ENCODE measurements at regions not wholly inside any gene's neighbourhood (a gene's known extent, or its start where the extent isn't known, plus 50 kb on each side); places are given as distances from the start of the nearest gene placed in this dataset.
A peak's percentile ranks its signal among the peaks of the same experiment; 100 is the strongest.

GRCh38 chrX:10076765-10077164 lies 80.0 kb upstream of the CLCN4 start:
- no peaks in the 10 kb centered on the region for H3K4me1 ChIP-seq (ENCODE audit: control insufficient read depth in 3 of 3, insufficient read depth in 3 of 3, low read length in 3 of 3)
- no peaks in the 10 kb centered on the region for H3K27me3 ChIP-seq (ENCODE audit: control insufficient read depth in 3 of 3, insufficient read depth in 3 of 3, low read length in 3 of 3)
- H3K9me3 ChIP-seq (ENCODE audit: control insufficient read depth in 3 of 3, low read length in 3 of 3), result no peaks in the 10 kb centered on the region
- no peak overlapping the region for H3K4me3 ChIP-seq (ENCODE audit: low read length in 3 of 3)
- H3K36me3 ChIP-seq (ENCODE audit: control insufficient read depth in 3 of 3, insufficient read depth in 3 of 3, low read length in 3 of 3), result peaks cover 0 to 3% (median 0%) of the 10 kb centered on the region in 3 donors
- H3K9ac ChIP-seq (ENCODE audit: low read depth in 1 of 3, low read length in 3 of 3), result no peak overlapping the region
- H3K27ac ChIP-seq (ENCODE audit: low read depth, low read length), result no peak overlapping the region

- Histone ChIP-seq H3K9ac (ENCODE audit: low read depth in 1 of 3, low read length in 3 of 3) (no peak overlapping the region), H3K36me3 (ENCODE audit: control insufficient read depth in 3 of 3, insufficient read depth in 3 of 3, low read length in 3 of 3) (peaks cover 0 to 3% (median 0%) of the 10 kb centered on the region in 3 donors), H3K4me1 (ENCODE audit: control insufficient read depth in 3 of 3, insufficient read depth in 3 of 3, low read length in 3 of 3) (peaks cover 0 to under 1% (median 0%) of the 10 kb centered on the region in 3 donors), H3K4me3 (ENCODE audit: low read length in 3 of 3) (no peak overlapping the region), H3K27ac (ENCODE audit: low read depth, low read length) (no peak overlapping the region), H3K27me3 (ENCODE audit: control insufficient read depth in 3 of 3, insufficient read depth in 3 of 3, low read length in 3 of 3) (no peaks in the 10 kb centered on the region), H3K9me3 (ENCODE audit: control insufficient read depth in 3 of 3, low read length in 3 of 3) (no peaks in the 10 kb centered on the region)
Measured at GRCh38 chrX:10077425-10078188, 79.2 kb upstream of the CLCN4 start.

DNA sequence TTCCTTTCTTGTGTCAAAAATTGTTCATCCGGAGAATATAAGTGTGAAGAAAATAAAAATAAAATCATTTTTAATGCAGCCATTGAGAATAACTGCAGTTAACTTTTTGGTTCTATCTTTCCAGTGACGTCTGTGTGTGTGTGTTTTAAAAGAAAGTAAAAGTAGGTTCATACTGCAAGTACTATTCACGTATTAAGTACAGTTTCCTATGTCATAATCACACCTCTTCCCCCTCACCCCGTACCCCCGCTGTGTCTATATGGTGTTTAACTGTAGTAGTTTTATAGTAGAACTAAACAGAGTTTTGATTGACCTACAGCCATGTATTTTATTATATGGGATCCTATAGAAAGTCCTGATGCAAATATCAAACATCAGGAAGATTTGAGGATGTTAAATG lies 78.5 kb upstream of the CLCN4 start:
- peaks cover 1 to 5% (median 3%) of the 10 kb centered on the region in 3 donors for H3K4me1 ChIP-seq (ENCODE audit: control insufficient read depth in 3 of 3, insufficient read depth in 3 of 3, low read length in 3 of 3)
- H3K9ac ChIP-seq (ENCODE audit: low read depth in 1 of 3, low read length in 3 of 3), result no peak overlapping the region
- H3K4me3 ChIP-seq (ENCODE audit: low read length in 3 of 3), result no peak overlapping the region
- peaks cover 0 to 3% (median 0%) of the 10 kb centered on the region in 3 donors for H3K36me3 ChIP-seq (ENCODE audit: control insufficient read depth in 3 of 3, insufficient read depth in 3 of 3, low read length in 3 of 3)
- no peaks in the 10 kb centered on the region for H3K9me3 ChIP-seq (ENCODE audit: control insufficient read depth in 3 of 3, low read length in 3 of 3)
- H3K27me3 ChIP-seq (ENCODE audit: control insufficient read depth in 3 of 3, insufficient read depth in 3 of 3, low read length in 3 of 3), result no peaks in the 10 kb centered on the region
- H3K27ac ChIP-seq (ENCODE audit: low read depth, low read length), result no peak overlapping the region

GRCh38 chrX:10079231-10079630 lies 77.5 kb upstream of the CLCN4 start:
- peaks cover 0 to 3% (median 0%) of the 10 kb centered on the region in 3 donors for H3K36me3 ChIP-seq (ENCODE audit: control insufficient read depth in 3 of 3, insufficient read depth in 3 of 3, low read length in 3 of 3)
- no peaks in the 10 kb centered on the region for H3K27me3 ChIP-seq (ENCODE audit: control insufficient read depth in 3 of 3, insufficient read depth in 3 of 3, low read length in 3 of 3)
- H3K4me1 ChIP-seq (ENCODE audit: control insufficient read depth in 3 of 3, insufficient read depth in 3 of 3, low read length in 3 of 3), result peaks cover 4 to 10% (median 7%) of the 10 kb centered on the region in 3 donors
- no peak overlapping the region for H3K4me3 ChIP-seq (ENCODE audit: low read length in 3 of 3)
- no peak overlapping the region for H3K9ac ChIP-seq (ENCODE audit: low read depth in 1 of 3, low read length in 3 of 3)
- H3K27ac ChIP-seq (ENCODE audit: low read depth, low read length), result no peak overlapping the region
- no peaks in the 10 kb centered on the region for H3K9me3 ChIP-seq (ENCODE audit: control insufficient read depth in 3 of 3, low read length in 3 of 3)

DNA sequence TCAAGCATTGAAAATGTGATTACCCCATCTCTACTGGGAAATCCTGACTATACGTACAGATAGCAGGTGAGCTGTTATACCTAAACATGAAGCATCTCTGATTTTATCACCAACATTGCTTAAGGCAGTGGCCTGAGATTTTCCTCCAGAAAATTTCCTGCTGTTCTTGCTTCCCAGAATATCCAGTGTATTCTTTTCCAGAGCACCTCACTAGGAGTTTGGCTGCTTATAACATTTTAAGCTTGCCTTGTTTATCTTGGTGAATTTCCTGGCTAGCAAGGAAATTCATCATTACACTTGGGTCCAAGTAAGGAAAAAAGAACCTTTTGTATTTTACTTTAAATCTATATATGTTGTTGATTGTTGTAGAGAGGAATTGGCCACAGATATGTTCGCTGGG lies 73.0 kb upstream of the CLCN4 start:
- peaks cover 0 to 3% (median 0%) of the 10 kb centered on the region in 3 donors for H3K36me3 ChIP-seq (ENCODE audit: control insufficient read depth in 3 of 3, insufficient read depth in 3 of 3, low read length in 3 of 3)

GRCh38 chrX:10085223-10085622 lies 71.6 kb upstream of the CLCN4 start:
- no peaks in the 10 kb centered on the region for H3K27me3 ChIP-seq (ENCODE audit: control insufficient read depth in 3 of 3, insufficient read depth in 3 of 3, low read length in 3 of 3)
- peaks cover 0 to 3% (median 0%) of the 10 kb centered on the region in 3 donors for H3K36me3 ChIP-seq (ENCODE audit: control insufficient read depth in 3 of 3, insufficient read depth in 3 of 3, low read length in 3 of 3)
- no peak overlapping the region for H3K4me3 ChIP-seq (ENCODE audit: low read length in 3 of 3)
- no peak overlapping the region for H3K27ac ChIP-seq (ENCODE audit: low read depth, low read length)
- no peak overlapping the region for H3K9ac ChIP-seq (ENCODE audit: low read depth in 1 of 3, low read length in 3 of 3)
- H3K9me3 ChIP-seq (ENCODE audit: control insufficient read depth in 3 of 3, low read length in 3 of 3), result no peaks in the 10 kb centered on the region
- peaks cover 6 to 10% (median 7%) of the 10 kb centered on the region in 3 donors for H3K4me1 ChIP-seq (ENCODE audit: control insufficient read depth in 3 of 3, insufficient read depth in 3 of 3, low read length in 3 of 3)

More for the DNA sequence above, 73.0 kb upstream of the CLCN4 start:
- Histone ChIP-seq H3K27ac (ENCODE audit: low read depth, low read length) (peak overlapping the region; percentile 79), H3K9ac (ENCODE audit: low read depth in 1 of 3, low read length in 3 of 3) (peak overlapping the region in 1 of 3 donors; percentile 74), H3K4me1 (ENCODE audit: control insufficient read depth in 3 of 3, insufficient read depth in 3 of 3, low read length in 3 of 3) (peaks cover 6 to 10% (median 7%) of the 10 kb centered on the region in 3 donors), H3K27me3 (ENCODE audit: control insufficient read depth in 3 of 3, insufficient read depth in 3 of 3, low read length in 3 of 3) (no peaks in the 10 kb centered on the region), H3K4me3 (ENCODE audit: low read length in 3 of 3) (no peak overlapping the region), H3K9me3 (ENCODE audit: control insufficient read depth in 3 of 3, low read length in 3 of 3) (no peaks in the 10 kb centered on the region)

DNA sequence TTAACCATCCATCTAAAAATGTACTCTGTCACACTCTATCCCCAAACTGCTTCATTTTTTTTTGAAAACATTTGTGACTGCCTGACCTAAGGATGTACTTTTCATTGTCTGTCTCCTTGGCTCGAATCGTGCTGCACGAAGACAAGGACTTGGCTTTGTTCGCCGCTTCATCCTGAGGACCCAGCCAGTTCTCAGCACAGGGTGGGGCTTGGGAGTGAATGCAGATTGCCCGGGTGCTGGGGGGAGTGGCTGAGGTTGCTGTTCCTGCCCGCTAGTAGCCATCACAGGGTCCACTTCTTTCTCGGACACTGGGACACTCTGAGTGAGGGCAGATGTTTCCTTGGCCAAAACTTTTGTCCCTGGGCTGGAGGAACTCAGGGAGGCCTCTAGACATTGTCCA lies 70.1 kb upstream of the CLCN4 start:
- Histone ChIP-seq H3K36me3 (ENCODE audit: control insufficient read depth in 3 of 3, insufficient read depth in 3 of 3, low read length in 3 of 3) (peaks cover 0 to 4% (median 3%) of the 10 kb centered on the region in 3 donors), H3K4me3 (ENCODE audit: low read length in 3 of 3) (no peak overlapping the region), H3K4me1 (ENCODE audit: control insufficient read depth in 3 of 3, insufficient read depth in 3 of 3, low read length in 3 of 3) (peaks cover 6 to 10% (median 7%) of the 10 kb centered on the region in 3 donors), H3K9me3 (ENCODE audit: control insufficient read depth in 3 of 3, low read length in 3 of 3) (no peaks in the 10 kb centered on the region), H3K27ac (ENCODE audit: low read depth, low read length) (no peak overlapping the region), H3K9ac (ENCODE audit: low read depth in 1 of 3, low read length in 3 of 3) (no peak overlapping the region), H3K27me3 (ENCODE audit: control insufficient read depth in 3 of 3, insufficient read depth in 3 of 3, low read length in 3 of 3) (no peaks in the 10 kb centered on the region)

- H3K4me3 ChIP-seq (ENCODE audit: low read length in 3 of 3), result no peak overlapping the region
- no peaks in the 10 kb centered on the region for H3K9me3 ChIP-seq (ENCODE audit: control insufficient read depth in 3 of 3, low read length in 3 of 3)
- H3K4me1 ChIP-seq (ENCODE audit: control insufficient read depth in 3 of 3, insufficient read depth in 3 of 3, low read length in 3 of 3), result peaks cover 6 to 10% (median 7%) of the 10 kb centered on the region in 3 donors
- no peak overlapping the region for H3K9ac ChIP-seq (ENCODE audit: low read depth in 1 of 3, low read length in 3 of 3)
- H3K27ac ChIP-seq (ENCODE audit: low read depth, low read length), result no peak overlapping the region
- H3K27me3 ChIP-seq (ENCODE audit: control insufficient read depth in 3 of 3, insufficient read depth in 3 of 3, low read length in 3 of 3), result no peaks in the 10 kb centered on the region
- H3K36me3 ChIP-seq (ENCODE audit: control insufficient read depth in 3 of 3, insufficient read depth in 3 of 3, low read length in 3 of 3), result peaks cover 0 to 10% (median 6%) of the 10 kb centered on the region in 3 donors
Measured at GRCh38 chrX:10087391-10087790, 69.4 kb upstream of the CLCN4 start.

GRCh38 chrX:10089378-10089795 lies 67.4 kb upstream of the CLCN4 start:
- H3K4me1 ChIP-seq (ENCODE audit: control insufficient read depth in 3 of 3, insufficient read depth in 3 of 3, low read length in 3 of 3), result peaks cover 0 to 2% (median 0%) of the 10 kb centered on the region in 3 donors
- H3K4me3 ChIP-seq (ENCODE audit: low read length in 3 of 3), result no peak overlapping the region
- H3K9me3 ChIP-seq (ENCODE audit: control insufficient read depth in 3 of 3, low read length in 3 of 3), result no peaks in the 10 kb centered on the region
- H3K36me3 ChIP-seq (ENCODE audit: control insufficient read depth in 3 of 3, insufficient read depth in 3 of 3, low read length in 3 of 3), result peaks cover 0 to 13% (median 11%) of the 10 kb centered on the region in 3 donors
- H3K27ac ChIP-seq (ENCODE audit: low read depth, low read length), result no peak overlapping the region
- no peaks in the 10 kb centered on the region for H3K27me3 ChIP-seq (ENCODE audit: control insufficient read depth in 3 of 3, insufficient read depth in 3 of 3, low read length in 3 of 3)
- H3K9ac ChIP-seq (ENCODE audit: low read depth in 1 of 3, low read length in 3 of 3), result no peak overlapping the region

GRCh38 chrX:10090319-10090718 lies 66.5 kb upstream of the CLCN4 start:
- H3K27ac ChIP-seq (ENCODE audit: low read depth, low read length), result no peak overlapping the region
- no peak overlapping the region for H3K4me3 ChIP-seq (ENCODE audit: low read length in 3 of 3)
- H3K4me1 ChIP-seq (ENCODE audit: control insufficient read depth in 3 of 3, insufficient read depth in 3 of 3, low read length in 3 of 3), result no peaks in the 10 kb centered on the region

More at GRCh38 chrX:10090319-10090718, 66.5 kb upstream of the CLCN4 start:
- Histone ChIP-seq H3K9ac (ENCODE audit: low read depth in 1 of 3, low read length in 3 of 3) (no peak overlapping the region), H3K27me3 (ENCODE audit: control insufficient read depth in 3 of 3, insufficient read depth in 3 of 3, low read length in 3 of 3) (no peaks in the 10 kb centered on the region), H3K36me3 (ENCODE audit: control insufficient read depth in 3 of 3, insufficient read depth in 3 of 3, low read length in 3 of 3) (peaks cover 0 to 13% (median 11%) of the 10 kb centered on the region in 3 donors), H3K9me3 (ENCODE audit: control insufficient read depth in 3 of 3, low read length in 3 of 3) (no peaks in the 10 kb centered on the region)
